Dedifferentiated amniotic fluid mesenchymal stem cell (primary cell): ENCODE measurements at regions not wholly inside any gene's neighbourhood (a gene's known extent, or its start where the extent isn't known, plus 50 kb on each side); places are given as distances from the start of the nearest gene placed in this dataset.

Experiments used
- DNase-seq: peaks from one replicate; pipeline ENCODE4 v3.0.0-alpha.2; 2016; ENCODE audit errors: extremely low spot score

- no peak for DNase-seq
Observed at GRCh38 chr22:49305214-49305965, 522.3 kb downstream of the BRD1 start.

DNA sequence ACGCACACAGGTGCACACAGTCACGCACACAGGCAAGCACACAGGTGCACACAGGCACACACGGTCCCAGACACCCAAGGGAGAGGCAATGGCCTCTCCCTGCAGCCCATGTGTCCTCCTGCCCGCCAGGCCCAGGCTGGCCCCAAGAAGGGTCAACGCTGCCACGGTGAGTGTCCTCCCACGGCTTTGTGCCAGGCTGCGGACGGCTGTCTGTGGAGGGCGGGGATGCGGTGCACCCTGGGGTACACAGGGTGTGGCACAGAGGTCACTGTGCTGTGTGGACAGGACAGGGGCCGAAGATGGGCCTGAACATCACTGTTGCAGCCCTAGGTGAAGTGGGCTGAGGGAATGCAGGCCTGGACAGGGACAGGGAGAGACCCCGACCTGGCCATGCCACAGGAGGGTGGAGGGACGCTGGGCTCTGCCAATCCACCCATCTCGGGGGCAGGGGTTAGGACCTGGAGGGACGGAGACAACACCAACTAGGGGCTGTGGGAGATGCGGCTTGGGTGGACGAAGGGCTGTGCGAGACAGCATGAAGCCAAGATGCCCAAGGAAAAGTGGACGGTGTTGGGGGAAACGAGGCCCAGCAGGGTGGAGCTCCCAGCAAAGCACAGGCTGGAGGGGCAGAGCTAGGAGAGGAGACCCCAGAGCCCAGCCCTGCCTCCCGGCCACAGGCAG, 523.8 kb downstream of the BRD1 start:
- no peak for DNase-seq

GRCh38 chr22:49303061-49303735, 524.5 kb downstream of the BRD1 start:
- no peak for DNase-seq

GRCh38 chr22:49302530-49302929, 525.1 kb downstream of the BRD1 start:
- no peak for DNase-seq

- no peak for DNase-seq
Observed at GRCh38 chr22:49302150-49302460, 525.6 kb downstream of the BRD1 start.

GRCh38 chr22:49301398-49302149, 526.1 kb downstream of the BRD1 start:
- no peak for DNase-seq

DNA sequence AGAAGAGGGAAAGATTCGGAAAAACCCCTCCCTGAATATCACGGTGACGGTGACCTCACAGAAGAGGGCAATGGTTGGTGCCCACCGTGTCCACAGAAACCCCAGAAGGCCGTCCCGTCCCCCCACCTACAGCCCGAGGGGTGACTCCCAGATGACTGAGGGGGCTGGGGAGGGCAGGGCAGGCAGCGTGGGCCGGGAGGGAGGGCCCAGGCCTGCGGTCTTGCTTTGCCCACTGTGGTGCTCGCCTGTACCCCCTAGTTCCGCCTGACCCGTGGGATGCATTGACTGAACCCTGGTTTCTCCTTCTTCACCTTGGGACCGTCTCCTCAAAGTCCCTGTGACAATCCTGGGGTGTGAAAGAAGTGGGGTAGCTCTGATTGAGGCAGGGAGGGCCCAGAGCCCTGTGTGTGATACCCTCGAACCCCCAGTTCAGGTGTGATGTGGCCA, 526.7 kb downstream of the BRD1 start:
- DNase-seq, result no peak

DNA sequence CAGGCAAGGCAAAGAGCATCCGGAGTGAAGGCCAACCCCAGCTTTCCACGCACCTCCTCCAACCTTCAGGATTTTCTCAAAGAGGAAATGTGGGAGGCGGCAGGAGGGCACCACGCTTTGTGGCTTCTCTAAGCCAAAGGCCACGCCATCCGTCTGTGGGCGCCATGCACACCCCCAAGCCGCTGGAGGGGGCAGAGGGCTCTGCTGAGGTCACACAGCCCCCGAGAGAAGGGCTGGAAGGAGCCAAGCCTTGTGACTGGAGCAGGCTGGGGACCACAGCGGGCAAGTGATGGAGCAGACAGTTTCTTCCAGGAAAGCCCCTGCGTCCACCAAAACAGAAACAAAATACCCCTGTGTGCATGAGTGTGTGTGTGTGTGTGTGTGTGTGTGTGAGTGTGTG, 527.4 kb downstream of the BRD1 start:
- no peak for DNase-seq

GRCh38 chr22:49299821-49300231, 527.8 kb downstream of the BRD1 start:
- no peak for DNase-seq

DNA sequence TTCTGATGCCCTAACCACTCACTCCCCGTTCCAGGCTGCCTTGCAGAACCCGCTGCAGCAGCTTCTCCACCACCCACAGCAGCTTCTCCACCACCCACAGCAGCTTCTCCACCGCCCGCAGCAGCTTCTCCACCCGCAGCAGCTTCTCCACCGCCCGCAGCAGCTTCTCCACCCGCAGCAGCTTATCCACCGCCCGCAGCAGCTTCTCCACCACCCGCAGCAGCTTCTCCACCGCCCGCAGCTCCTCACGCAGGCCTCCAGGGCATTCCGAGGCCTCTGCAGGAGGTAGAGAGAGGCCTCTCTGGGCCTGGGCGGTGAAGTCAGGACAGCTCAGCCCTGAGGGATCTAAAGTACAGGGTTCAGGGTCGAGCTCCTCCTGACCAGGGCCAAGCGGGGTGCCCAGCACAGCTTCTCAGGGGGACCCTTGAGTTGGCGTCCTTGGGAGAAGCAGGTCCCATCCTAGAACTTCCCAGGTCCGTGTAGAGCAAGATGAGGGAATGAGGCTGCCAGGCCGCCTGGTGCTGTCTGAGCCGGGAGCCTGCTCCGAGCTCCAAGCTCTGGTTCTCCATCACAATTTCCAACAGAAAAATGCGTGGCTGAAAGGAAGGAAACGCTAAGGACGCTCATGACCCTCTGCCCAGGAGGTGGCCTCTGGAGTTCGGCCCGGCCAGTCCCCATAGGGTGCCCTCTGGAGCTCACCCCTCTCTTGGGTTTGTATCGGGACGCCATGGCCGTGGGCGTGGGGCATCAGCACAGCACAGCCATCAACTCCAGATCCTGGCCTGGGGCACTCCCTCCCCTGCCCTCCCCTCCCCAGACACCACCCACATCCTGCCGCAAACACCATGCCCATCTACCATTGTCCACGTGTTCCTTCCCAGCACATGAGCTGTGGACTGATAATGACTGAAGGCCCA, 528.6 kb downstream of the BRD1 start:
- no peak for DNase-seq

- no peak for DNase-seq
Observed at GRCh38 chr22:49297871-49298721, 529.6 kb downstream of the BRD1 start.

DNA sequence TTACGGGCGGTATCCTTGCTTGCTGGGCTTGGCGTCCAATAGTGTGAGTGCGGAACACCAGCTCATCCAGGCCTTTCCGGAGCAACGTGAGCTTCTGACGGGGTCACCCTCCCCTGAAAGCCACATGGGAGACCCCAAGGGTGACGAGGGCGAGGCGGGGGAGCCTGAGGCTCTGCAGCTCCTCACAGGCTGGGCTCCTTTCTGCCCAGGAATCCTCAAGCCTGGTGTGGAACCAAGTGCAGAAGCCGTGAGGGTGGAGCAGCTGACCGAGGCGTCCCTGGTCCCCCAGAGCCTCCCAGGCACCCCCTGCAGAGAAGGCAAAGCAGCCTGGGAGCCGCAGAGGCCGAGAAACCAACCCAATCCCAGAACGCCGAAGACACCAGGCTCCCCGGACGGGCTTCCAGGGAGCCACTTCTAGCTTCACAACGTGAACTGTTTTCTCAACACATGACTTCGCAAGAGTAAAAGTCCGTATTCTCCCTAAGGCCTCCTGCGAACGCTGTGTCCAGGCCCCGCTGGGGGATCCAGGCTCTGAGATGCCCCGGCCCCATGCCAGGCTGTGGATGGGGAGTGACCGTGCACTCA, 530.3 kb downstream of the BRD1 start:
- DNase-seq, result no peak

GRCh38 chr22:49296561-49296960, 531.1 kb downstream of the BRD1 start:
- no peak for DNase-seq

DNA sequence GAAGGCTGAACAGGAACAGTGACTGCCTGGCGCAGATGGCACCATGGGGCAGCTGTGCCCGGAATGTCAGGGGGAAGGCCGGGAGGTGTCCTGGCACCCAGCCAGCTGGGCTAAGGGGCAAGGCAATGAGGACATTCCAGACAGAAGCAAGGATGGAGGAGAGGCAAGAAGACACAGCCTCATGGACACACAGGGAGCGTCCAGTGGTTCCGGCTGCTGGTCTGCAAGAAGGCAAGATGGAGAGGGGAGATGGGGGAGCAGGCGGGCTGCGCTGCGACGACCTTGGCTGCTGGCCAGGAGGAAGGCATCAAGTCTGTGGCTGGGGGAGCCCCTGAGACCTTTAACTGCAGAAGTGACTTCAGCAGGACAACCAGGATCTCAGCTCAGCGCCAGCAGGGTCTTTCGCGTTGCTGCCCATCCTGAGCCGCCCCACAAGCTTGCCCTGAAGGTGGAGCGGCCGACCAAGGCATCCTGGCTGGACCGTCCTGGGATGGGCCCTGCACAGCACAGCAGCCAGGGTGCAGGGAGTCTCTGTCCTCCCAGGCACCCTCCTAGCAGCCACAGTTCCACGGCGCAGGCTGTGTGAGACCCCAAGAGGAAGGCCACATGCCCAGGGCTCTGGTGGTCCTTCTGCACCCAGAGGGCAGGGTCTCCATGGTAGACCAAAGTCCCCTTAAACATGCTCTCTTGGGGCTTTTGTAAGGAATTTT, 531.7 kb downstream of the BRD1 start:
- DNase-seq, result no peak

DNA sequence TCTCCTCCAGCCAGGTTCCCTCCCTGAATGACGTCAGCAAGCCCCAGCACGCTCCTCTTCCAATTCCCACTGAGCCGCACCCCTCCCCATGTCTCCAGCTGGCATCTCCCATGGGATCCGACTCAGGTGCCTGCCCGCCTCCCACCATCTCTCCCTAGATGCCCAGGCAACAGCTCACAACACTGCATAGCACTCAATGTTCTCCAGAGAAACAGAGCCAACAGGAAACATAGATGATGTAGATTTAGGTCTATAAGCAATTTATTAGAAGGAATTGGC, 532.3 kb downstream of the BRD1 start:
- no peak for DNase-seq

GRCh38 chr22:49294656-49295464, 532.8 kb downstream of the BRD1 start:
- no peak for DNase-seq

GRCh38 chr22:49292909-49293308, 534.8 kb downstream of the BRD1 start:
- DNase-seq, result no peak

DNA sequence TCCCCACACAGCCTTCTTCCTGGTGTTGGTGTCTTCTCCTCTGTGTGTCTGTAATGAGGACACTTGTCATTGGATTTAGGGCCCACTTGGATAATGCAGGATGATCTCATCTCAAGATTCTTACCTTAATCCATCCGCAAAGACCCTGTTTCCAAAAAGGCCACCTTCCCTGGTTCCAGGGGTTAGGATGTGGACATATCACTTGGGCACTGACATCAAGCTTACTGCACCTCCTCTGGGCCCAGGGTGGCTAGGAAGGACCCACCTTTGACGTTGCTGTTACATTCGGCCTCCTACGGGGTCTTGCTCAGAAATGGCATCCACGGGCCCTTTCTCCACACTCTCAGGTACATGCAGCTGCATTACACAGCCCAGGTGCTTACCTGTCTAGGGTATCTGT, 535.9 kb downstream of the BRD1 start:
- no peak for DNase-seq

GRCh38 chr22:49291169-49291568, 536.5 kb downstream of the BRD1 start:
- DNase-seq, result no peak
